Nucleus accumbens (tissue), 56 donors: ENCODE measurements at regions not wholly inside any gene's neighbourhood (a gene's known extent, or its start where the extent isn't known, plus 50 kb on each side); places are given as distances from the start of the nearest gene placed in this dataset.

Experiments used
- DNase-seq, 56 donors: peaks; one replicate each; lab custom pipeline; 2025; lab: John Stamatoyannopoulos, UW

DNA sequence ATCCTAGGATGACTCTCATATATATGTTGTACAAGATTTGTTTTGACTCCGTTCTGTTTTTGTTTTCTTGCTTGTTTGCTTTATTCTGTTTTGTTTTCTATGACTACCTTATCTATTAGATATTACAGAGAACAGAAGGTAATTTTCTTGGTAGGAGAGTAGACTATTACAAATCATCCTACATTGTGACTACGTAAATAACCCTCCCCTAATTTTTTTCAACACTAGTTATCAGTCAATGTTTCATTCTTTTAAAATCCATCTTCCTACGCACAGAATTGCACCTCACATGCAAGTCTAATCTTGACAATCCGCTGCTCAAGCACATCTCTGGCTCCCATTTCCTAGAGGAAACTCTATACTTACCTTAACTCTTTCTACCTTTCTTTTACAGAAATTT is 792.3 kb upstream of the PIK3C3 start:
- no peak for DNase-seq

DNA sequence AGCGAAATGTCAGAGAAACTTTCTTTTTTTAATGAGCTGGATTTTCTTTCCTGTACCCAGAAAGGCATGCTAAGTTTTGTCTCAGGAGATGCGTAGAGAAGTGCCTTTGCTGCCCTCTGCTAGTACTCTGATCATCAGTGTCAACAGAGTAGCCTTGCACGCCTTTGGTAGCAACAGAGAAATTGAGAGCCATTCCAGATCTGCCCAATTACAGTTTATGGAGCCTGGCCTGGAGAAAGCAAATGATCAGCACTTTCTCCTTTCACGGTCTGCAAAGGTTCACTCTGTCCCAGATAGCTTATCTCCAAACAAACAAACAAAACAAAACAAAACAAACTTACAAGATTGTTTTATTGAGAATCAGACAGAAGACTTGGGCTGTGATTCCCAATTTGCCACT is 792.8 kb upstream of the PIK3C3 start:
- DNase-seq = no peak

DNA sequence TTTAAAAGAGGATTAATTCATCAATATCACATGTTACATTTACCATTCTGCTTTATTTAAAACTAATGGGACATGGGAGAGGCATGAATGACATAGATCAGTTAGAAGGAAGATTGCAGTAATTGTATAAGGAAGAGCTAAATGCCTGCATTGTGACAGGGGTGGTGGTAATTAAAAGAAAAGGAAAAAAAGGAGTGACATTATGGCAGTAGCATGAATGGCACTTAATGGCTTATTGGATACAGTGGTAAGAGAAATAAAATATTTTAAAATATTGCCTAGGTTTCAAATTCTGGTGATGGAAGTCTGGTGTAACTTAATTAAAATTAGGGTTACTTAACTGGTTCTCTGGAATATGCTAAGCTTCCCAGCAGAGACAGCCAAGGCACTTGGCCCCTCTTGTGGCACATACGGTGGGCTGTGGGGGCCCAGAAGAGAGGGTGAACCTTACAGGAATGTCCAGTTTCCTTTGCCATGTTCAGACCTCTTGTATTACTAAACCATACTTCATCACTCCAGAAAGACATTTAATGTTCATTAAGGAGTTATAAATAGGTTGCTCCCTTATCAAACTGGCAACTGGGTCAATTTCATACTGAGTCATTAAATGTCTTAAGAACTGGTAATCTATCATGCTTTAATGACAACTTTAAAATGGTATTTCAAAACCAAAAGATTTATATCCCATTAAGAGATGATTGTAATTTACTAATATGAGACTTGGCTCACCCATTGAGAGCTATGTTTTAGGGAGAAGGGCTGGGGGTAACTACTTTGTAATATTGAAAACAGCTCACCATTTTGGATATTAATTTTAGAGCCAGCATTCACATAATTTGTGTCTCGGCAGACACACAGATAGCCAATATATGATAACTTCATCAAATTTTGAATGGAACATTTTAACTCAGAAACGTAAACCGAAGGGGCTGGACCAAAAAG is 798.9 kb upstream of the PIK3C3 start:
- DNase-seq = no peak

DNA sequence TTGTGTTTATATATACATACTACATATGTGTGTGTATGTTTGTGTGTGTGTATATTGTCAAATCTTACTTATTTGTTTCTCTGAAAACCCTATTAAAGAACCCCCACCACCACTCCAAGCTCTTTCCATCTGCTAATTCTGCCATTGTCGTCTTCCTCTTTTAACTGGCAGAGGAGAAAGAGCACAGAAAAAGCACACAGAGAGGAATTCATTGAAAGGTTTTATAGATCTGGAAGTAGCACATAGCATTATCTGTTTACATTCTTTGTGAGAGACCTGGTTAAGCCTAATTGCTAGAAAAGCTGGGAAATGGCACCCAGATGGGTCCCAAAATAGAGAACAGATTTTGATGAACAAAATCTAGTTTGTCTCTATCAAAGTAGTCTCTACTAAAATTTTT is 800.0 kb upstream of the PIK3C3 start:
- no peak for DNase-seq

DNA sequence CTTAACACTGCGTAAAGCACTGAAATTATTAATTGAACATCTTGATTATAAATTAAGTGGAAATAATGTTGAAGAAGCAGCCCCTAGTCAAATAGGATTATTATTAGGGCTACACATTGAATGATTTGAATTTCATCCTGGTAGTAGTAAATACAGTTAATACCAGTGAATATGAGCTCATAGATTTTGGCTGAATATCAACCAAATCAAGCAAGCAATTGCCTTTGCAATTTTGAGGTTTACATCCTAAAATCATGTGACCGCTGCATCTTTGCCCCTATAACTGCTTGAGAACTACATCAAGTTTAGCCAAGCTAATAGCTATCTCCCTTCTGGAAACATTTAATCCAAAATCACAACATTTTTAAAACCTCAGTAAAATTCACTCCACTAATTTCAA is 801.2 kb upstream of the PIK3C3 start:
- DNase-seq = no peak

DNA sequence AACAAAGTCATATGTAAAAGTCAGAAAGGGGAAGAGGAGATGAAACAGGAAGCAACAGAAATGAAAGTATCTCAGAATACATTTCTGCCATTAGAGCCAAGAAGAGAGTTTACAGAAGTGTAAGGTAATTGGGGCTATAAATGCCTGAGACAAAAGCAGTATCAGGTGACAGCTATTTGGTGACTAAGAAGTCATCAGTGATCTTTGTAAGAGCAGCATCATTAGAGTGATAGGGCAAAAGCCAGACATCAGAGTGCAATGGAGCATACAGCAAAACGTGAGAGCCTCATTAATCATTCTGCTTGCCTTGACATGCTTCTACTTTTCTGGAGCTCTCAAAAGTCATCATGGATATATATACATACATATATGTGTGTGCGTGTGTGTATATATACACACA is 804.7 kb upstream of the PIK3C3 start:
- no peak for DNase-seq

DNA sequence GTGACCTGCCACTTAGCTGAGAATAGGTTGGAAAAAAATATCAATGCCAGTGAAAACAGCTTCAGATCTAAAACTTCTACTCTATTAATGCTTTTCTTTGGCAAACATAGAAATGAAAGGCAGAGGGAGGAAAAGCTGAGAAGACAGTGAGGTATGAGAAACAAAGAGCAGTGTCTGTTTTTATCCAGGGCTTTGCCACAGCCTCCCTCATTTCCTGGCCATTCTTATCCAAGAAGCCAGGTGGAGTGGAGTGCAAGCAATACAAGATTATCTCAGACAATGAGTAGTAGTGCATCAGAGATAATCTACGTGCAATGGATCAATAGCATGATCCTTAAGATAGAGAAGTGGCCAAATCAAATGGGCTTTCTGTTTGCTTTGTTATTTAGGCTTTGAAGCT is 808.7 kb upstream of the PIK3C3 start:
- no peak for DNase-seq

DNA sequence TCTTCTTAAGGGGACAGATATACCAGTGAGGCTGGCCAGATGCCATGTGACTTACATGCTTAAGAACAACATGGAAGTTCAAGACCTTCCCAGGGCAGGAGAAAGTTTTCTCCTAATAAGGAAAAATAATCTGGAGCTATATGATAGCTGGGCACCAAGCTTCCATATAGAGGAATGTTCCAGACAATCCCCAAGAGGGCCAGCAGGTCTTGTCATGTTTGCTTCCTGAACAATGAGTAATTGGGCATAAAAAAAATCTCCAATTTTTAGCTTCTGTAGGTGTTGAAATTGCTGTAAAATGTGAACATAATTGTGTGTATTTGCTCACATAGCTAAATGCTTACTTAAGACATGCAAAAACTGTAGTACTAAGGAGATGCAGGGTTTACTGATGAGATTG is 809.5 kb upstream of the PIK3C3 start:
- DNase-seq = no peak

DNA sequence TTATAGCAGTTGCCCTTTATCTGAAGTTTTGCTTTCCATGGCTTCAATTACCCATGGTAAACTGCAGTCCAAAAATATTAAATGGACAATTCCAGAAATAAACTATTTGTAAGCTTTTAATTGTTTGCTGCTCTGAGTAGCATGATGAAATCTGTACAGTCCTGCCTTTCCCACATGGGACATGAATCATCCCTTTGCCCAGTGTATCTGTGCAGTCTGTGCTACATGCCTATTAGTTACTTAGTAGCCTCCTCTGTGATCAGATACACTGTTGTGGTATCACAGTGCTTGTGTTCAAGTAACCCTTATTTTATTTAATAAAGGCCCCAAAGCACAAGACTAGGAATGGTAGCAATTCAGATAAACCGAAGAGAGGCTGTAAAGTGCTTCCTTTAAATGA is 810.6 kb upstream of the PIK3C3 start:
- no peak for DNase-seq

DNA sequence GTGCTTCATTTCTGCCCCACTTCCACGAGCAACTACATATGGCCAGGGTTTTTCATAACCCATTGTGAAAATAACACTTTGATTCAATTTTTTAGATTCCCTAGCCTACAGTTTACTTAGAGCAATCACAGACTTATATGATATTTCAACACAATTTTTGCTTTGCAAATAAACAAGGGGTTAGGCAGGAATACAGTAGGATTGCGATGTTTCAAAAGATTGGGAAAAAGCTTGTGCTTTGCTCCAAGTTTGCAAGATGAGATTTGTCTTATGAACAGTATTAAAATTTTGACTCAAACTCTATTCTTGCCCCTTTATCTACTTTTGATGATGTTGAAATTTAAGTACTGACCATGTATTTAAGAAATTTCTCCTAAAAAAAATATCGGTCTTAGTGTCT is 814.5 kb upstream of the PIK3C3 start:
- DNase-seq = no peak

DNA sequence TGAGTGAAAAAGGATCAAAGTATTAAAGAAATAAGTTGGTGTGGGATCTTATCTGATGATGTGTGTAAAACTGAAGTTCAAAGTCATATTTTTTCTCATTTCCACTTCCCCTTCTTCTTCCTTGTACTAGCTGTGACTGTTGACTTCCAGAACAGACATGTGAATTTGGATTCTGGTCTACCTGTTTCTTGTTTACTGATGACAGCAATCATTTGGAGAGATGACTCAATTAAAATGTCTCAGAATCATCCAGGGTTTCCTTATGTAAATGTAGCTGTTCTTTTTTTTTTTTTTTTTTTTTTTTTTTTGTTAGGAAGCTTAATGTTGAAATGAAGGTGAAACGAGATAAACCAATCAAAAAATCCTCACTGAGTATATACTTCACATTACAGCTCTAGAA is 819.9 kb upstream of the PIK3C3 start:
- DNase-seq = no peak

DNA sequence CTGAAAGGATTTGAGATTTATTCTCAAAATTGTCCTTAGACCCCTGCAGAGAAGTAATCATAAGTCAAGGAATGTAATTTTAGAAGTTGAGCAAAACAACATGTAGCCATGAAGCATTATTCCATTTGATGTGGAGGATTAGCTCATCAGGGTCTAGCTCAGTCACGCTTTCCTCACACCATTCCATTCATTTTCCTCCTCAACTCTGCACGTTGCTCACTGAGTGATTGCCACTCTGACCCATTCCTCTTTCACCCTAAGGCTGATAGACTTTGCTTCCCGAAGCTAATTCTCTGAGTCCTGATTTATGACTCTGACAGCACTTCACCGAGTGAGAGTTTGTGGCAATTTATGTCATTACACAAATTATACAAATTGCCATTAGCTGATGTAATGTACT is 820.6 kb upstream of the PIK3C3 start:
- no peak for DNase-seq

DNA sequence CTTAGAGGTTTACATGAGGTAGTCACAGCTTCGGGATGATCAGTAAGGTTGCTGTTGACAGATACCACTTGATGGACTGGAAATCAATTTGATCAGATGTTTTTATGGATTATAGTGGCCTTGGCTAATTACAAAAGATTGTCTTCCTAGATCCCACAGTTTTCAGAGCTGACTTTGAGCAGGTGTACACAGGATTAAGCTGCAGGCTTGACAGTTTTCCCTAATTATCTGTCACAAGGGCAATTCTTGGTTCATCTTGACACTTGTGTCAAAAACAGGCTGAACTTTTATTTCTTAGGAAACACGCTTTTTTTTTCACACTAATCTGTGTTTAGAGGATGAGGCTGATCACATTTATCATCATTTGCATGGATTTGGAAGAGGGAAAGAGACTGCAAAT is 824.0 kb upstream of the PIK3C3 start:
- no peak for DNase-seq

DNA sequence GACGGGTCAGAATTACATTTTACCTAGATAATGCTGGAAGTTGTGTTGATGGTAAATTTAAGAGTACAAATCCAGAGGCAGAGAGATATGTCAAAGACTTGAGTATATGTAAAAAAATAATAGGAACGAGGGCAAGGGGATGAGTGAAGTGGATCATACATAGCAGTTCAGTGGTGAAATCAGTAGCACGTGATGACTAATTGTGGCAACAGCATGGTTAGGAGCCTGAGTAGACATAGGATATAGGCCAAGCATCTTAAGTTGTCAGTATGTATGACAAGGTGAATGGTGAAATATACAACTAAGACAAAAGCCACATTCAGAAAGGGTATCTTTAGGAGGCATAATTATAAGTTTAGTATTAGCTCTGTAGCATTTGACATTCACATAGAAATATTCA is 826.5 kb upstream of the PIK3C3 start:
- no peak for DNase-seq

DNA sequence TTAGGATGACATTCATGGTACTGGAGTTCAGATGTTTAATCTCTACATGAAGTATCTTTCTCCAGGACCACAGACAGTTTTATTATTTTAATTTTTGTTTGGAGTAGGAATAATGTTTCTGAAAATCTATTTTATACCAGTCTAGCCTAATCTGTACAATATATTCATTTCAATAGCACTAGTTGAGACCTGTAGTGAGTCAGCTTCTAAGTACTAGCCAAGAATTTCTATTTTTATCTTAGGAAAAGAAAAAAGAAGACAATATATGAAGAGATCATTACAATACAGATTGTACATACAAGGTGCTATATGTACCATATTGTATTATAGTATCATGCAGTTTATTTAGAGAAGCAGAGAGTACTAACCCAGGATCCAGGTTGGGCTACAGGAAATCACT is 826.9 kb upstream of the PIK3C3 start:
- DNase-seq = no peak

DNA sequence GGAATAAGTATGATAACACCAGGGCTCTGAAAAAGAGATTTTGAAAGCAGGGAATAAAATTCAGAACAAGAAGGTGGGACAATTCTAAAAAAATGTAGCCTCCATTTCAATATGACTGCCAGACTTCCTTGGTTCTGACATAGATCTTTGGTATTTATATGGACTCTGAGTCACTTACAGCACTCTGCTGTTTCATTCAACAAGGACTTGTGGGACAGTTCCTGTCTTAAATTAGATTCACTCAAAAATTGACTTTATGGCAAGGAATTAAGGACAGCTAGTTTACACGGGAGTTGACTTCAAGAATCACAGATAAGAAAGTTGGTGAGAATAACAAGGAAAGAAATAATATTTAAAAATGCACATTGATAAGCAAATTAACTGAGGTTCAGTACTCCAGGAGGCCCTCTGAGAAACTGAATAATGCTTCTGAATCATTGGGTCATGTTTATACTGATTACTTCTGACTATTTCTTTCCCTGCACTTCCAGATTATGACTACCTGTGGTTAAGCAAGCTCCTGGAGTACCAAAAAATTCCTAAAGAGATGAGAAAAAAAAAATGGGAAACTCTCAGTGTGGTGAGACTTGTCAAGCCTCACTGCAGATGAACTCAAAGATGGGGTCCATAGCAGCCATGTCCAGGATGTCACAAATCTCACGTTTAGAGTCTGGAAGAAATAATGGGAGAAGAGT is 828.3 kb upstream of the PIK3C3 start:
- no peak for DNase-seq

DNA sequence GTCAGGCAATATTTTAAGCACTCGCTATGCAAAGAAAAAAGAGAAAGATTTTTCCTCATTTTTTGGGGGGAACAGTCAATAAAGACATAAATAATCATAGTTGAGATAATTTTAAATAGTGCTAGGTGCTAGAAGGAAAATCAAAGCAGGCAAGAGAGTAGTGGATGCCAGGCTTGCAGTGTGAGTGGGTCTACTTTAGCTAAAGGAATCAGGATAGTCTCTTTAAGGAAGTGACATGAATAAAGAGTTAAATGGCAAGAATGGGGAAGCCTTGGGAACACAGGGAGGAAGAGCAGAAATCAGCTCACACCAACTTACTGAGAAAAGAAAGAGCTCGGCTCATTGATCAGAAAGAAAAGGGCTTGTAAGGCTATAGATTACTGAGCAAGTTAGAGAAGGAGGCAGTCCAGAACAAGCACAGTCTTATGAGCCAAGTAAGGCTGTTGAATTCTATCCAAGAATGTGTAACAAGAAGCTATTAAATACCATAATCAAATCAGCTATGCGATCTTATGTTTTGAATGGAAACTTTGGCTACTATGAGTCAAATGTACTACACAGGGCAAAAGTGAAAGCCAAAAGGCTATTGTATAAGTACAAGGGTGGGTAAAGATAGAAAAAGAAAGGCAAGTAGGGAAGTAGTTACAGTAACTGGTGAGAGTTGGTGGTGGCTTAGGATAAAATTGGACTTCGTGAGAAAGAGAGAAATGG is 833.8 kb upstream of the PIK3C3 start:
- no peak for DNase-seq

DNA sequence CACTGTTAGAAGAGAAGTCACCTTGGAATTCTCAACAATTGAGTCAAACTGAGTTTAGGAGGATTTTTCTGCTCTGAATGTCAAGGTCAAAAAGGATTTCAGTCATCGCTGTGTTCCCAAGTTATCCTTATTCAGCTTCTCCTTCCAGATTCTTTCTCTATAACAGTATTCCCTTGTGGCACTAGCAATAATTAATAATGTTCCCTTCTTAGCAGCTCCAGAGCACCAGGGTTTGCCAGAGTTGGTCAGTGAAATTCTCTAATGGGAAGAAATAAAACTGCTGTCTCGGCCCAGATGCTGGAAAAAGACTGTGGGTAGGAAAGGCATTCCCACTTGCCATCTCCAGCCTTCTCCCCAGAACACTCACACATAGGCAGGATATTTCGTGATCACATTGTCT is 836.0 kb upstream of the PIK3C3 start:
- no peak for DNase-seq

DNA sequence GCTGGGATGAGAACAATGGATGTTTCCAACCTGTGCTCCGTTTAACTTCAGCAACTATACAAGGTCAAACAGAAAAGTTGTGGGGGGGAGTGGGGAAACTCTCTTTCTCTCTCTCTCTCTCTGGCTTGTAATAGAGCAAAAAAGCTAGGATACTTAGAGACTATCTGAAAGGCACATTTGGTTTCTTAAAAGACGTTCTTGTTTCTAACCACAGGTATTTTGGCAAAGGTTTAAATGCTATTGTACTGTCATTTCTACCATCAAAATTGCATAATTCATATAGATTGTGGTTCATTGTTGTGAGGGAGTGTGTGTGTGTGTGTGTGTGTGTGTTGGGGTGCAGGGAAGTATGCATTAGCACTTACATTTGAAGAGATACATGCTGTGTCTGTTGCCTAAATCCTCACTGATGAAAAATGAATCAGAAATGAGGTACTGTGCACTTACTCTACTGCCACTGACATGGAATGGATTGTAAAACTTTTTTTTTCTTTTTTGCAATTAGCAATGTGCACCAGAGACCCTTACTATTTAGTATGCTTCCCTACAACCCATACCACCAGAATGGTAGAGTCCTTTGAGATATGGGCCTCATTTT is 841.0 kb upstream of the PIK3C3 start:
- DNase-seq = peak in 2 of 56 donors; percentile 7 to 8

DNA sequence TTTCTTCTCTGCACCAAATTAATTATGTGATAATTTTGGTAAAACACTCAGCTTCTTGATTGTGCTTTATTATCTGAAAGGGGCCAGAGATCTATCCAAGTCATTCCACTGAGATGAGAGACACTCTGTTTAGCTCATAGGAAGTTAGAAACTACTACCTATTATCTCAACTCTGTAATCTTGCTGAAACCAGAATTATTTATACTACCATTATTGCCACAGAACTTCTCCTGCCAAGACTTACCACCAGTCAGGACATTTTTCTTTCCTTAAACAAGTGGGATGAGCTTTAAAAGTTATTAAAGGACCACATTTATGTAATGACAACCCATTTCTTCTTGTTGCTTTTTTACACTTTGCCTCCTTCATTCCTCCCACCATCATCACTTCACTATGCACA is 855.6 kb upstream of the PIK3C3 start:
- no peak for DNase-seq

DNA sequence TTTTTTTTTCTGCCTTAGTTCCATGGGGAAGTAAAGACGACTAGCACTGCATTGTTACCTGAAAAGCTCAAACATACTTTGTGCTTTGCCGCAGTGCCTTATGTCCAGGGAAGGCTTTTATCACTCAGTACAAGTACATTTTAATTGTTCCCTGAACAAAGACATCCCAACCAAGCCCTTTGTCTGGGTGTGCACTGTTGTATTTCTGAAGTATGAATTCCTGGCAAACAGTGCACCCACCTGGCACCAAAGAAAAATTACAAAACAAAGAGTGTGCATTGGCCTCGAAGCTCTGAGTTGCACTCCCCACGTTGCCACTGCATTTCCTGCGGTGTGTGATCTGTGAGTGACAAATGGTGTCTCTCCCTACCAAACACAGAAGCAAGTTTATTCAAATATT is 858.5 kb upstream of the PIK3C3 start:
- DNase-seq = peak in 2 of 56 donors; percentile 2
